PFSK-1 (cell line): ENCODE measurements at regions not wholly inside any gene's neighbourhood (a gene's known extent, or its start where the extent isn't known, plus 50 kb on each side); places are given as distances from the start of the nearest gene placed in this dataset.

Experiments
- POLR2AphosphoS5 ChIP-seq: IDR thresholded peaks from 2 replicates; pipeline ENCODE4 v1.6.1; 2012; ENCODE audit warnings: low read depth, mild to moderate bottlenecking, control low read depth, low read length, moderate library complexity
- SIN3A ChIP-seq: IDR thresholded peaks from 2 replicates; pipeline ENCODE4 v1.6.1; 2012; ENCODE audit warnings: mild to moderate bottlenecking, low read length, moderate library complexity, borderline replicate concordance; ENCODE audit not compliant: insufficient read depth
- TAF1 ChIP-seq: IDR thresholded peaks from 2 replicates; pipeline ENCODE4 v1.6.1; 2012; ENCODE audit warnings: low read length, control low read depth, borderline replicate concordance; ENCODE audit not compliant: insufficient read depth
- TF ChIP-seq, protein P1 (sequence below), 2 experiments: IDR thresholded peaks; 2 replicates each; pipeline versions ENCODE4 v1.6.1 to v1.8.0; 2011 to 2012; ENCODE audit warnings: low read depth in 2 of 2, low read length in 2 of 2, control low read depth in 1 of 2, inconsistent platforms in 1 of 2, mild to moderate bottlenecking in 1 of 2, moderate library complexity in 1 of 2; ENCODE audit not compliant: insufficient read depth in 1 of 2

DNA sequence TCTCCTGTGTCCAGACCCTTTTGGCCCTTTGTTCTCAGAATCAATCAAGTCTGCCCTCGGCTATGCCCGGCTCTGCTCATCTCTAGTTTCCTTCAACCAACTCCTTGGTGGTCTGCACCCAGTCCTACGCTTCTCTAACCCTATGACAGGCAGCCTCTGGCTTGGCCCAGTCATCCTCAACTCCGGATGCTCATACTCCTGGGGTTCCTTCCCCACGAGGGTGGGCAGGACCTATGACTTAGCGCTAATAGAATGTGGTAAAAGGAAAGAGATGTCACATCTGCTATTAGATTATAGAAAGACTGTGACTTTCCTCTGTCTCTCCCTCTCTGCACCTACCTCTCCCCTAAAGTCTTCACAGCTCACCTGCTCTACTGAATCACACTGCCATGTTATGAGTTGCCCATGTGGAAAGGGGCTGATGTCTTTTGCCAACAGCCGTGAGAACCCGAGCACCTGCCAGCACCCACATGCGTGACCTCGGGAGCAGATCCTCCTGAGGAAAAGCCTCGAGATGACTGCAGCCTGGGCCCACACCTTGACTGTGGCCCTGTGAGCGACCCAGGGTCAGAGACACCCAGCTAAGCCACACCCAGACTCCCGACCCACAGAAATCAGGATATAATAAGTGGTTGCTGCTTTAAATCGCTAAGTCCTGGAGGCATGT lies 334.9 kb downstream of the GADD45G start:
- TF ChIP-seq POLR2AphosphoS5: no peak
- TF ChIP-seq TAF1: no peak
- no peak for TF ChIP-seq SIN3A
- TF ChIP-seq, protein P1, sequence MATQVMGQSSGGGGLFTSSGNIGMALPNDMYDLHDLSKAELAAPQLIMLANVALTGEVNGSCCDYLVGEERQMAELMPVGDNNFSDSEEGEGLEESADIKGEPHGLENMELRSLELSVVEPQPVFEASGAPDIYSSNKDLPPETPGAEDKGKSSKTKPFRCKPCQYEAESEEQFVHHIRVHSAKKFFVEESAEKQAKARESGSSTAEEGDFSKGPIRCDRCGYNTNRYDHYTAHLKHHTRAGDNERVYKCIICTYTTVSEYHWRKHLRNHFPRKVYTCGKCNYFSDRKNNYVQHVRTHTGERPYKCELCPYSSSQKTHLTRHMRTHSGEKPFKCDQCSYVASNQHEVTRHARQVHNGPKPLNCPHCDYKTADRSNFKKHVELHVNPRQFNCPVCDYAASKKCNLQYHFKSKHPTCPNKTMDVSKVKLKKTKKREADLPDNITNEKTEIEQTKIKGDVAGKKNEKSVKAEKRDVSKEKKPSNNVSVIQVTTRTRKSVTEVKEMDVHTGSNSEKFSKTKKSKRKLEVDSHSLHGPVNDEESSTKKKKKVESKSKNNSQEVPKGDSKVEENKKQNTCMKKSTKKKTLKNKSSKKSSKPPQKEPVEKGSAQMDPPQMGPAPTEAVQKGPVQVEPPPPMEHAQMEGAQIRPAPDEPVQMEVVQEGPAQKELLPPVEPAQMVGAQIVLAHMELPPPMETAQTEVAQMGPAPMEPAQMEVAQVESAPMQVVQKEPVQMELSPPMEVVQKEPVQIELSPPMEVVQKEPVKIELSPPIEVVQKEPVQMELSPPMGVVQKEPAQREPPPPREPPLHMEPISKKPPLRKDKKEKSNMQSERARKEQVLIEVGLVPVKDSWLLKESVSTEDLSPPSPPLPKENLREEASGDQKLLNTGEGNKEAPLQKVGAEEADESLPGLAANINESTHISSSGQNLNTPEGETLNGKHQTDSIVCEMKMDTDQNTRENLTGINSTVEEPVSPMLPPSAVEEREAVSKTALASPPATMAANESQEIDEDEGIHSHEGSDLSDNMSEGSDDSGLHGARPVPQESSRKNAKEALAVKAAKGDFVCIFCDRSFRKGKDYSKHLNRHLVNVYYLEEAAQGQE (IDR thresholded peaks at IDR 0.05; ENCODE audit: insufficient read depth in 1 of 2, low read depth in 2 of 2, low read length in 2 of 2): no peak
